Hepatocyte (in vitro differentiated cells): ENCODE measurements at regions not wholly inside any gene's neighbourhood (a gene's known extent, or its start where the extent isn't known, plus 50 kb on each side); places are given as distances from the start of the nearest gene placed in this dataset.

Experiments
- DNase-seq: peaks from one replicate; pipeline ENCODE4 v3.0.0-alpha.2; 2016; ENCODE audit warnings: low spot score
- H2AFZ ChIP-seq: fragments of 200-600 bp; sonication (generic); 2 replicates; pipeline ENCODE4 v1.6.0; 2016; ENCODE audit warnings: antibody characterized with exemption, mild to moderate bottlenecking
- H3K27ac ChIP-seq: fragments of 200-600 bp; sonication (generic); 2 replicates; pipeline ENCODE4 v1.5.1; 2016; ENCODE audit warnings: mild to moderate bottlenecking
- H3K27me3 ChIP-seq: fragments of 200-600 bp; sonication (generic); 2 replicates; pipeline ENCODE4 v1.6.1; 2016
- H3K36me3 ChIP-seq: fragments of 200-600 bp; sonication (generic); replicated peaks from 2 replicates; pipeline ENCODE4 v1.5.1; 2016; ENCODE audit warnings: low read depth; ENCODE audit not compliant: insufficient read depth
- H3K4me1 ChIP-seq: fragments of 200-600 bp; sonication (generic); 2 replicates; pipeline ENCODE4 v1.5.1; 2016; ENCODE audit warnings: mild to moderate bottlenecking, moderate library complexity; ENCODE audit not compliant: insufficient read depth
- H3K4me2 ChIP-seq: fragments of 200-600 bp; sonication (generic); 2 replicates; pipeline ENCODE4 v1.6.0; 2016
- H3K4me3 ChIP-seq: fragments of 200-600 bp; sonication (generic); 2 replicates; pipeline ENCODE4 v1.5.1; 2016; ENCODE audit warnings: mild to moderate bottlenecking
- H3K79me2 ChIP-seq: fragments of 200-600 bp; sonication (generic); 2 replicates; pipeline ENCODE4 v1.6.0; 2017; ENCODE audit warnings: mild to moderate bottlenecking
- H3K9me2 ChIP-seq: fragments of 200-600 bp; sonication (generic); replicated peaks from 2 replicates; pipeline ENCODE4 v1.6.0; 2017; ENCODE audit warnings: mild to moderate bottlenecking; ENCODE audit not compliant: insufficient read depth
- H3K9me3 ChIP-seq: fragments of 200-600 bp; sonication (generic); 2 replicates; pipeline ENCODE4 v1.5.1; 2016; ENCODE audit warnings: low read depth, mild to moderate bottlenecking
- H4K20me1 ChIP-seq: fragments of 200-600 bp; sonication (generic); 2 replicates; pipeline ENCODE4 v1.6.0; 2016; ENCODE audit warnings: mild to moderate bottlenecking; ENCODE audit not compliant: insufficient read depth, poor library complexity, severe bottlenecking
- EZH2 ChIP-seq: fragments of 200-600 bp; sonication (generic); IDR thresholded peaks from 2 replicates; pipeline ENCODE4 v1.6.1; 2016; ENCODE audit warnings: antibody characterized with exemption, mild to moderate bottlenecking, borderline replicate concordance
- EZH2phosphoT487 ChIP-seq: fragments of 200-600 bp; sonication (generic); IDR thresholded peaks from one replicate; pipeline ENCODE4 v1.6.1; 2018; ENCODE audit warnings: antibody characterized with exemption, mild to moderate bottlenecking, low read depth, moderate library complexity; ENCODE audit not compliant: unreplicated experiment, severe bottlenecking
- WGBS: methylation state at CpG from one replicate; pipeline ENCODE4 v1.1.6; 2016; ENCODE audit warnings: low lambda C conversion rate; ENCODE audit errors: missing lambda C conversion rate; 5-methylcytosine and 5-hydroxymethylcytosine counted together
- TF ChIP-seq, protein P1 (sequence below): fragments of 200-600 bp; sonication (generic); IDR thresholded peaks from 2 replicates; pipeline ENCODE4 v1.5.1; 2016; ENCODE audit warnings: antibody characterized with exemption, mild to moderate bottlenecking; ENCODE audit not compliant: poor library complexity

DNA sequence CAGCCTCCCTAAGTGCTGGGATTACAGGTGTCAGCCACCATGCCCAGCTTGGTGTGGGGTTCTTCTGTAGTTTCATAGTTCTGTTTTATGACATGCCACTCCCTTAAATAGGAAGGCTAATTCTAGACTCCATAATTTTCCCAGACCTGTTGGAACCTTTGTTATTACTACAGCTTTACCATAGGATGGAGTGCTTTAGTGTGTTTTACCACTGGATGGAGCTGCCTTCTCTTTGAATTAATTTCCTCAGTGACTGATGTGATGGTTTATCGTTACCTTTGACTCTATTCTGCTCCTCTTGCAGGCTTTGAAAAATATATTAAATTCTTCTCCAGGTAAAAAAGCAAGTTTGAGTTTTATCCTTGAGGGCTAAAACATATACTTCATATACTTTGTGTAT, 84.6 kb upstream of the NEK7 start:
- WGBS: 74% methylated on average over 1 of the region's 1 CpG
- H2AFZ ChIP-seq: no peak overlapping the region
- no peaks in the 10 kb centered on the region for H3K36me3 ChIP-seq
- no peaks in the 10 kb centered on the region for H4K20me1 ChIP-seq
- TF ChIP-seq EZH2: no peak
- no peak for TF ChIP-seq EZH2phosphoT487
- TF ChIP-seq, protein P1, sequence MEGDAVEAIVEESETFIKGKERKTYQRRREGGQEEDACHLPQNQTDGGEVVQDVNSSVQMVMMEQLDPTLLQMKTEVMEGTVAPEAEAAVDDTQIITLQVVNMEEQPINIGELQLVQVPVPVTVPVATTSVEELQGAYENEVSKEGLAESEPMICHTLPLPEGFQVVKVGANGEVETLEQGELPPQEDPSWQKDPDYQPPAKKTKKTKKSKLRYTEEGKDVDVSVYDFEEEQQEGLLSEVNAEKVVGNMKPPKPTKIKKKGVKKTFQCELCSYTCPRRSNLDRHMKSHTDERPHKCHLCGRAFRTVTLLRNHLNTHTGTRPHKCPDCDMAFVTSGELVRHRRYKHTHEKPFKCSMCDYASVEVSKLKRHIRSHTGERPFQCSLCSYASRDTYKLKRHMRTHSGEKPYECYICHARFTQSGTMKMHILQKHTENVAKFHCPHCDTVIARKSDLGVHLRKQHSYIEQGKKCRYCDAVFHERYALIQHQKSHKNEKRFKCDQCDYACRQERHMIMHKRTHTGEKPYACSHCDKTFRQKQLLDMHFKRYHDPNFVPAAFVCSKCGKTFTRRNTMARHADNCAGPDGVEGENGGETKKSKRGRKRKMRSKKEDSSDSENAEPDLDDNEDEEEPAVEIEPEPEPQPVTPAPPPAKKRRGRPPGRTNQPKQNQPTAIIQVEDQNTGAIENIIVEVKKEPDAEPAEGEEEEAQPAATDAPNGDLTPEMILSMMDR: peak; percentile 34
- no peaks in the 10 kb centered on the region for H3K79me2 ChIP-seq
- no peaks in the 10 kb centered on the region for H3K9me3 ChIP-seq
- H3K4me3 ChIP-seq: no peak overlapping the region
- H3K27me3 ChIP-seq: no peaks in the 10 kb centered on the region
- DNase-seq: no peak
- H3K4me2 ChIP-seq: no peak overlapping the region
- H3K27ac ChIP-seq: no peak overlapping the region
- no peaks in the 10 kb centered on the region for H3K4me1 ChIP-seq
- no peaks in the 10 kb centered on the region for H3K9me2 ChIP-seq

- no peaks in the 10 kb centered on the region for H3K27me3 ChIP-seq
- H3K36me3 ChIP-seq: no peaks in the 10 kb centered on the region
- H3K4me1 ChIP-seq: peaks cover 4% of the 10 kb centered on the region
- WGBS: 96% methylated on average over 3 of the region's 4 CpGs
- no peak overlapping the region for H3K27ac ChIP-seq
- no peaks in the 10 kb centered on the region for H4K20me1 ChIP-seq
- H3K4me3 ChIP-seq: no peak overlapping the region
- H3K9me2 ChIP-seq: no peaks in the 10 kb centered on the region
- TF ChIP-seq EZH2: no peak
- TF ChIP-seq, protein P1: no peak
- no peak for TF ChIP-seq EZH2phosphoT487
- DNase-seq: no peak
- H3K79me2 ChIP-seq: no peaks in the 10 kb centered on the region
- H2AFZ ChIP-seq: no peak overlapping the region
- no peaks in the 10 kb centered on the region for H3K9me3 ChIP-seq
- no peak overlapping the region for H3K4me2 ChIP-seq
These were observed 81.5 kb upstream of the NEK7 start for GRCh38 chr1:198075296-198075695.

- H3K4me2 ChIP-seq: no peak overlapping the region
- peak overlapping the region; percentile 42 for H3K27ac ChIP-seq
- H3K79me2 ChIP-seq: no peaks in the 10 kb centered on the region
- WGBS: 50% methylated on average over 1 of the region's 1 CpG
- no peaks in the 10 kb centered on the region for H3K27me3 ChIP-seq
- H3K36me3 ChIP-seq: no peaks in the 10 kb centered on the region
- no peaks in the 10 kb centered on the region for H4K20me1 ChIP-seq
- DNase-seq: peak; percentile 19
- no peak overlapping the region for H3K4me3 ChIP-seq
- TF ChIP-seq, protein P1: no peak
- TF ChIP-seq EZH2phosphoT487 (no peak), EZH2 (no peak)
- H3K4me1 ChIP-seq: peaks cover 4% of the 10 kb centered on the region
- no peak overlapping the region for H2AFZ ChIP-seq
- H3K9me2 ChIP-seq: no peaks in the 10 kb centered on the region
- H3K9me3 ChIP-seq: no peaks in the 10 kb centered on the region
These were observed 77.3 kb upstream of the NEK7 start for GRCh38 chr1:198079432-198079951.

GRCh38 chr1:198082576-198082975, 74.2 kb upstream of the NEK7 start:
- Histone ChIP-seq H3K27ac (no peak overlapping the region), H3K4me2 (no peak overlapping the region), H3K9me3 (no peaks in the 10 kb centered on the region), H3K4me3 (no peak overlapping the region), H3K27me3 (no peaks in the 10 kb centered on the region), H4K20me1 (no peaks in the 10 kb centered on the region), H3K36me3 (no peaks in the 10 kb centered on the region), H3K9me2 (no peaks in the 10 kb centered on the region), H3K79me2 (no peaks in the 10 kb centered on the region), H2AFZ (no peak overlapping the region), H3K4me1 (peaks cover 4% of the 10 kb centered on the region)
- TF ChIP-seq EZH2phosphoT487: no peak
- no peak for TF ChIP-seq EZH2
- TF ChIP-seq, protein P1: no peak
- no peak for DNase-seq
- 83% methylated on average over 3 of the region's 3 CpGs for WGBS
